Naive thymus-derived CD4-positive, alpha-beta T cell (primary cell): ENCODE measurements at regions not wholly inside any gene's neighbourhood (a gene's known extent, or its start where the extent isn't known, plus 50 kb on each side); places are given as distances from the start of the nearest gene placed in this dataset.

Experiments used
- ATAC-seq: fragments of 150-1000 bp; cut with Tn5 transposase; 2 replicates; pipeline ENCODE4 v1.10.0; 2021; ENCODE audit warnings: mild to moderate bottlenecking, moderate library complexity
- CTCF ChIA-PET: fragments of 350-600 bp; sonication (Branson Sonifier 250); formaldehyde crosslinking; loops from one replicate; lab custom pipeline; 2021; ENCODE audit warnings: antibody characterized with exemption; lab: Charles Lee
- POLR2A ChIA-PET: fragments of 350-600 bp; sonication (Branson Sonifier 250); formaldehyde crosslinking; loops from one replicate; lab custom pipeline; 2021; ENCODE audit warnings: antibody characterized with exemption, inconsistent platforms; lab: Charles Lee
- DNase-seq, 9 donors: peaks; one replicate each; pipeline versions ENCODE4 v3.0.0 to v3.0.0-alpha.2; 2020 to 2022; ENCODE audit warnings: mixed read lengths in 1 of 9
- H3K27ac ChIP-seq: one replicate; pipeline ENCODE4 v1.7.0; 2013; ENCODE audit warnings: mild to moderate bottlenecking, low read depth, low read length, moderate library complexity
- H3K27me3 ChIP-seq, 2 donors: one replicate each; pipeline ENCODE4 v1.7.0; 2013; ENCODE audit warnings: low read length in 2 of 2, mild to moderate bottlenecking in 2 of 2, moderate library complexity in 2 of 2; ENCODE audit not compliant: control insufficient read depth in 2 of 2, insufficient read depth in 2 of 2
- H3K36me3 ChIP-seq, 3 experiments: 1 replicate in 2 of 3; 2 replicates in 1 of 3; pipeline ENCODE4 v1.7.0; 2013; ENCODE audit warnings: low read length in 3 of 3, mild to moderate bottlenecking in 3 of 3, moderate library complexity in 1 of 3; ENCODE audit not compliant: insufficient read depth in 3 of 3, control insufficient read depth in 2 of 3
- H3K4me1 ChIP-seq, 2 donors: one replicate each; pipeline ENCODE4 v1.7.0; 2013; ENCODE audit warnings: low read length in 2 of 2, mild to moderate bottlenecking in 2 of 2, moderate library complexity in 1 of 2; ENCODE audit not compliant: control insufficient read depth in 2 of 2, insufficient read depth in 2 of 2
- H3K4me3 ChIP-seq: 2 replicates; pipeline ENCODE4 v1.7.0; 2013; ENCODE audit warnings: mild to moderate bottlenecking, low read length
- H3K9me3 ChIP-seq, 3 experiments: 1 replicate in 2 of 3; 2 replicates in 1 of 3; pipeline ENCODE4 v1.7.0; 2013; ENCODE audit warnings: low read length in 3 of 3; ENCODE audit not compliant: control insufficient read depth in 2 of 3
- H3K27ac Mint-ChIP-seq, 9 donors: one replicate each; pipeline ENCODE4 v1.8.0; 2020 to 2022; ENCODE audit warnings: mixed read lengths in 9 of 9, mild to moderate bottlenecking in 8 of 9, moderate library complexity in 5 of 9, inconsistent platforms in 2 of 9
- H3K27me3 Mint-ChIP-seq, 5 donors: one replicate each; pipeline ENCODE4 v1.8.0; 2021 to 2022; ENCODE audit warnings: mixed read lengths in 5 of 5, mild to moderate bottlenecking in 1 of 5
- H3K36me3 Mint-ChIP-seq, 5 donors: one replicate each; pipeline ENCODE4 v1.8.0; 2020 to 2022; ENCODE audit warnings: mixed read lengths in 5 of 5, mild to moderate bottlenecking in 3 of 5, inconsistent platforms in 1 of 5
- H3K4me1 Mint-ChIP-seq, 7 donors: one replicate each; pipeline ENCODE4 v1.8.0; 2020 to 2022; ENCODE audit warnings: mixed read lengths in 7 of 7, mild to moderate bottlenecking in 3 of 7, inconsistent platforms in 1 of 7
- H3K4me3 Mint-ChIP-seq, 10 donors: one replicate each; pipeline ENCODE4 v1.8.0; 2020 to 2022; ENCODE audit warnings: mild to moderate bottlenecking in 10 of 10, mixed read lengths in 10 of 10, moderate library complexity in 6 of 10, inconsistent platforms in 2 of 10
- H3K9me3 Mint-ChIP-seq, 11 donors: one replicate each; pipeline ENCODE4 v1.8.0; 2020 to 2022; ENCODE audit warnings: mixed read lengths in 11 of 11, mild to moderate bottlenecking in 4 of 11, inconsistent platforms in 1 of 11, moderate library complexity in 1 of 11
- intact Hi-C, 2 donors: fragments of 100-400 bp; cut with micrococcal nuclease; formaldehyde crosslinking; loops; one replicate each; pipeline ENCODE4 v1.15.1; 2023

GRCh38 chr3:24545887-24546286 lies 51.2 kb upstream of the THRB start:
- H3K36me3 ChIP-seq, result no peaks in the 10 kb centered on the region
- no peak for DNase-seq
- H3K27me3 ChIP-seq, result no peaks in the 10 kb centered on the region
- ChIA-PET POLR2A (no interaction called here), CTCF (interaction anchor here (0.7 kb wide), 1 partner anchor 253 kb away, joined by 3 read pairs; no protein-coding TSS in a partner anchor)
- H3K4me3 ChIP-seq, result no peak overlapping the region
- H3K27ac ChIP-seq, result no peak overlapping the region
- no peaks in the 10 kb centered on the region for H3K36me3 Mint-ChIP-seq
- intact Hi-C loops, result no loop called here
- no peaks in the 10 kb centered on the region for H3K4me1 Mint-ChIP-seq
- H3K9me3 Mint-ChIP-seq, result peaks cover 0 to 13% (median 0%) of the 10 kb centered on the region in 11 donors
- no peaks in the 10 kb centered on the region for H3K9me3 ChIP-seq
- no peaks in the 10 kb centered on the region for H3K27me3 Mint-ChIP-seq
- H3K4me3 Mint-ChIP-seq, result no peak overlapping the region
- no peak for ATAC-seq
- H3K27ac Mint-ChIP-seq, result no peak overlapping the region
- no peaks in the 10 kb centered on the region for H3K4me1 ChIP-seq

DNA sequence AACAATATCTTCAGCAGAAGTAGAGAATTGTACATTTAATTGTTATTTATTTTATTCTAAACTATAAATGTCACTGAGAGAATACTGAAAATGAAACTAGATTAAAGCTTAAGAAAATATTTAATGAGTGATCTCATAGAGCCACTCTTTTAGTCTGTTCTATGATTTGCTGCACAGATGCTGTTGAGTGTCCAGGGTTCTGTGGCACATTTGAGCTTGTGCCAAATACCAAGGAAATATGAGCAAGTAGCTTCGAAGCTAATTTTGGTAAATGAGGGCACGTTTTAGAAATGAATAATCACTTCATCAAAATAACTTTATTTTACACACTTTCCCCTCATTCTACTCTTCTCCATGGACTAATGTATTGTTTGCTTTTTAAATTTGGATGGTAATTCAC lies 53.6 kb upstream of the THRB start:
- no peak for DNase-seq
- Mint-ChIP-seq H3K27me3 (no peaks in the 10 kb centered on the region), H3K27ac (no peak overlapping the region), H3K4me1 (no peaks in the 10 kb centered on the region), H3K4me3 (no peak overlapping the region), H3K36me3 (no peaks in the 10 kb centered on the region), H3K9me3 (peaks cover 0 to 15% (median 0%) of the 10 kb centered on the region in 11 donors)
- intact Hi-C loops, result no loop called here
- ChIA-PET CTCF (no interaction called here), POLR2A (no interaction called here)
- H3K4me1 ChIP-seq, result no peaks in the 10 kb centered on the region
- H3K9me3 ChIP-seq, result no peaks in the 10 kb centered on the region
- H3K36me3 ChIP-seq, result no peaks in the 10 kb centered on the region
- H3K27me3 ChIP-seq, result no peaks in the 10 kb centered on the region
- no peak overlapping the region for H3K27ac ChIP-seq
- no peak overlapping the region for H3K4me3 ChIP-seq
- ATAC-seq, result no peak

DNA sequence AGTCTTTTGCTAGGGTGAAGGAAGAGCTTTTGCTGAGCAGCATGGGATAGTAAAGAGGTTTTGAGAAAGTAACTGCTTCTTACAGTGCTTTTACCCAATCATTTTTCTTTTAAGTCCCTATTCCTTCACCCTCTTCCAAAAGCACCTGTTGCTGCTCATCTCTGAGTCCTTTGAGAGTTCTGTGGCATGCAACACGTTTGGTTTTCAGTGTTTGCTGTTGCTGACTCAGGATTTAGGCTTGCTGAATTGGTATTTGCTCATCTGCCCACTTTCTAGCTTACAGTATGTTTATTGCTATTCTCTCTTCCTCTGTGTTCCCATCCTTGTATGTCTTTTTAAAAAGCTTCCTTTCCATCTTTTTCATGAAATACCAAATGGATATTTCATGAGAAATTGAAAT lies 55.9 kb upstream of the THRB start:
- Histone ChIP-seq H3K9me3 (no peaks in the 10 kb centered on the region), H3K27ac (no peak overlapping the region), H3K4me1 (no peaks in the 10 kb centered on the region), H3K36me3 (no peaks in the 10 kb centered on the region), H3K27me3 (no peaks in the 10 kb centered on the region), H3K4me3 (no peak overlapping the region)
- POLR2A ChIA-PET, result no interaction called here
- Mint-ChIP-seq H3K27ac (no peak overlapping the region), H3K4me3 (no peak overlapping the region), H3K36me3 (no peaks in the 10 kb centered on the region), H3K27me3 (no peaks in the 10 kb centered on the region), H3K9me3 (peaks cover 0 to 9% (median 0%) of the 10 kb centered on the region in 11 donors), H3K4me1 (no peaks in the 10 kb centered on the region)
- CTCF ChIA-PET, result no interaction called here
- DNase-seq (no peak), ATAC-seq (no peak)
- intact Hi-C loops, result no loop called here

DNA sequence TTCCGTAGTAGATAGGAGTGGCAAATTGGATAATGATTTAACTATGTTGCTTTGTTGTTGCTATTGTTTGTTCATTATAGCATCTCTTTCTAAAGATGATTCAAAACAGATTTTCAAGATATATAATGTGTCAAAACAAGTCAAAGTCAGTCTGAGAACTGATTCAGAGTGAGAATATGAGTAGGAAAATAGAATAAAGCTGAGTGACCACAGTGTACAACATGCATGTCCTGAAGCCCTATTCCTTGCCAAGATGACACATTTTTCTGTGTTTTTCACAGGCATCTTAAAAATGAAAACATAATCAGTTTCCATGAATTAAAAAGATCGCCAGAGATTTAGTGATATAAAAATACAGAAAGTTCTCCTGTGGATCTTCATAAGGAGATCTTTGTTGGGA lies 57.0 kb upstream of the THRB start:
- no peak overlapping the region for H3K27ac ChIP-seq
- Mint-ChIP-seq H3K9me3 (peaks cover 0 to 9% (median 0%) of the 10 kb centered on the region in 11 donors), H3K27ac (no peak overlapping the region), H3K4me3 (no peak overlapping the region), H3K27me3 (no peaks in the 10 kb centered on the region), H3K4me1 (no peaks in the 10 kb centered on the region), H3K36me3 (no peaks in the 10 kb centered on the region)
- no peaks in the 10 kb centered on the region for H3K4me1 ChIP-seq
- ChIA-PET CTCF (no interaction called here), POLR2A (no interaction called here)
- no peak overlapping the region for H3K4me3 ChIP-seq
- ATAC-seq (no peak), DNase-seq (no peak)
- H3K36me3 ChIP-seq, result no peaks in the 10 kb centered on the region
- H3K27me3 ChIP-seq, result no peaks in the 10 kb centered on the region
- no peaks in the 10 kb centered on the region for H3K9me3 ChIP-seq
- intact Hi-C loops, result no loop called here

GRCh38 chr3:24562895-24563294 lies 68.2 kb upstream of the THRB start:
- Histone ChIP-seq H3K9me3 (no peaks in the 10 kb centered on the region), H3K27ac (no peak overlapping the region), H3K4me1 (no peaks in the 10 kb centered on the region), H3K27me3 (no peaks in the 10 kb centered on the region), H3K36me3 (no peaks in the 10 kb centered on the region), H3K4me3 (no peak overlapping the region)
- Mint-ChIP-seq H3K9me3 (peaks cover 0 to 18% (median 6%) of the 10 kb centered on the region in 11 donors), H3K4me3 (no peak overlapping the region), H3K27me3 (no peaks in the 10 kb centered on the region), H3K27ac (no peak overlapping the region), H3K36me3 (no peaks in the 10 kb centered on the region), H3K4me1 (no peaks in the 10 kb centered on the region)
- POLR2A ChIA-PET, result no interaction called here
- CTCF ChIA-PET, result no interaction called here
- intact Hi-C loops, result no loop called here
- no peak for ATAC-seq
- DNase-seq, result no peak

DNA sequence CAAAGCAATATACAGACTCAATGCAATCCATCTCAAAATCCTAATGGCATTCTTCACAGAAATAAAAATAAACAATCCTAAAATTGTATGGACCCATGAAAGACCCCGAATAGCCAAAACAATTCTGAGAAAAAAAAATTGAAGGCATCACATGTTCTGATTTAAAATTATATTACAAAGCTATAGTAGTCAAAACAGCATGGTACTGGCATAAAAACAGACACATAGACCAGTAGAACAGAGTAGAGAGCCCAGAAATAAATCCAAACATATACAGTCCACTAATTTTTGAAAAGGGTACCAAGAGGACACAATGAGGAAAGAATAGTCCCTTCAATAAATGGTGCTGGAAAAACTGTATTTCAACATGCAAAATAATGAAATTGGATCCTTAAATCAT lies 70.4 kb upstream of the THRB start:
- ChIA-PET POLR2A (no interaction called here), CTCF (no interaction called here)
- H3K27me3 ChIP-seq, result no peaks in the 10 kb centered on the region
- intact Hi-C loops, result no loop called here
- no peaks in the 10 kb centered on the region for H3K4me1 ChIP-seq
- no peak overlapping the region for H3K4me3 ChIP-seq
- H3K27me3 Mint-ChIP-seq, result no peaks in the 10 kb centered on the region
- H3K4me1 Mint-ChIP-seq, result no peaks in the 10 kb centered on the region
- no peak overlapping the region for H3K27ac ChIP-seq
- H3K9me3 ChIP-seq, result no peaks in the 10 kb centered on the region
- peaks cover 3 to 18% (median 11%) of the 10 kb centered on the region in 11 donors for H3K9me3 Mint-ChIP-seq
- no peaks in the 10 kb centered on the region for H3K36me3 Mint-ChIP-seq
- no peak overlapping the region for H3K27ac Mint-ChIP-seq
- ATAC-seq (no peak), DNase-seq (no peak)
- no peaks in the 10 kb centered on the region for H3K36me3 ChIP-seq
- H3K4me3 Mint-ChIP-seq, result no peak overlapping the region

DNA sequence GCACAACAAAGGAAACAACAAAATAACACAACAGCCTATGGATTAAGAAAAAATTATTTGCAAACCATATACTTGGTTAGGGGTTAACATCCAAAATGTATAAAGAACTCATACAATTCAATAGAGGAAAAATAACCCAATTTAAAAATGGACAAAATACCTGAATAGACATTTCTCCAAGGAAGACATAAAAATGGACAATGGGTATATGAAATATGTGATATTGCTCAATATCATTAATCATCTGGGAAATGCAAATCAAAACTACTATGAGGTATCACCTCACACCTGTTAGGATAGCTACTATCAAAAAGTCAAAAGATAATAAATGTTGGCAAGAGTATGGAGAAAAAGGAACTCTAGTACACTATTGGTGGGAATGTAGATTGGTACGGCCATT lies 71.0 kb upstream of the THRB start:
- CTCF ChIA-PET, result no interaction called here
- Histone ChIP-seq H3K9me3 (no peaks in the 10 kb centered on the region), H3K4me1 (no peaks in the 10 kb centered on the region), H3K4me3 (no peak overlapping the region), H3K27me3 (no peaks in the 10 kb centered on the region), H3K27ac (no peak overlapping the region), H3K36me3 (no peaks in the 10 kb centered on the region)
- Mint-ChIP-seq H3K4me3 (no peak overlapping the region), H3K9me3 (peaks cover 3 to 21% (median 13%) of the 10 kb centered on the region in 11 donors), H3K27ac (no peak overlapping the region), H3K4me1 (no peaks in the 10 kb centered on the region), H3K27me3 (no peaks in the 10 kb centered on the region), H3K36me3 (no peaks in the 10 kb centered on the region)
- ATAC-seq, result no peak
- intact Hi-C loops, result no loop called here
- no peak for DNase-seq
- POLR2A ChIA-PET, result no interaction called here
